Vagina (tissue), 2 donors: ENCODE measurements at regions not wholly inside any gene's neighbourhood (a gene's known extent, or its start where the extent isn't known, plus 50 kb on each side); places are given as distances from the start of the nearest gene placed in this dataset.

ENCODE experiments used
- POLR2AphosphoS5 ChIP-seq, 2 donors: sonication (generic); formaldehyde crosslinking; IDR thresholded peaks; one replicate each; pipeline ENCODE4 v1.9.0; 2017; ENCODE audit warnings: antibody characterized with exemption in 2 of 2, mild to moderate bottlenecking in 2 of 2, low read depth in 1 of 2; ENCODE audit not compliant: insufficient read depth in 1 of 2
- TF ChIP-seq, protein P1 (sequence below), 3 experiments: fragments of 450-650 bp in 2 of 3; fragments of 200-600 bp in 1 of 3; sonication (generic) in 1 of 3; IDR thresholded peaks; one replicate each; pipeline ENCODE4 v1.5.1; 2017 to 2019; ENCODE audit warnings: antibody characterized with exemption in 3 of 3, mild to moderate bottlenecking in 2 of 3, moderate library complexity in 2 of 3

DNA sequence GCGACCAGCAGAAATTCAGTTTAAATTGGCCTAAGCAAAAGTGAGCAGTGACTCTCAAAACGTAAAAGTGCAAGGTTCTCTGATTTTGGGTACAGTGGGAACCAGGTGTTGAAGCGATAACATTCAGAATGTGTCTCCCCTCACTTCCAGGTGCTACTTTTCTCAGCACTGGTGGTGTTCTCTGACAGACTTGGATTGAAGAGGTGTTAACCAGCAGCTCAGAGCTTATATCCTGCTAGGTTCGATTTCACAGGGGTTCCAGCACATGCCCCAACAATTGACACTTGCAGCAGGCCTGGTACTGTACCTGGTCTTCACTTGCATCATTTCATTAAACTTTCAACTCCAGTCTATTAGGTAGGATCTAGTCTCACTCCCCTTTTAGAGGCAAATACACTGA is 680.2 kb downstream of the VRK1 start:
- TF ChIP-seq POLR2AphosphoS5 (IDR thresholded peaks at IDR 0.05; ENCODE audit: insufficient read depth in 1 of 2, low read depth in 1 of 2): no peak
- TF ChIP-seq, protein P1, sequence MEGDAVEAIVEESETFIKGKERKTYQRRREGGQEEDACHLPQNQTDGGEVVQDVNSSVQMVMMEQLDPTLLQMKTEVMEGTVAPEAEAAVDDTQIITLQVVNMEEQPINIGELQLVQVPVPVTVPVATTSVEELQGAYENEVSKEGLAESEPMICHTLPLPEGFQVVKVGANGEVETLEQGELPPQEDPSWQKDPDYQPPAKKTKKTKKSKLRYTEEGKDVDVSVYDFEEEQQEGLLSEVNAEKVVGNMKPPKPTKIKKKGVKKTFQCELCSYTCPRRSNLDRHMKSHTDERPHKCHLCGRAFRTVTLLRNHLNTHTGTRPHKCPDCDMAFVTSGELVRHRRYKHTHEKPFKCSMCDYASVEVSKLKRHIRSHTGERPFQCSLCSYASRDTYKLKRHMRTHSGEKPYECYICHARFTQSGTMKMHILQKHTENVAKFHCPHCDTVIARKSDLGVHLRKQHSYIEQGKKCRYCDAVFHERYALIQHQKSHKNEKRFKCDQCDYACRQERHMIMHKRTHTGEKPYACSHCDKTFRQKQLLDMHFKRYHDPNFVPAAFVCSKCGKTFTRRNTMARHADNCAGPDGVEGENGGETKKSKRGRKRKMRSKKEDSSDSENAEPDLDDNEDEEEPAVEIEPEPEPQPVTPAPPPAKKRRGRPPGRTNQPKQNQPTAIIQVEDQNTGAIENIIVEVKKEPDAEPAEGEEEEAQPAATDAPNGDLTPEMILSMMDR (IDR thresholded peaks at IDR 0.05): no peak
